Activated CD4-positive, alpha-beta T cell treated with anti-CD3 and anti-CD28 coated beads for 4 hours (primary cell): ENCODE measurements at regions not wholly inside any gene's neighbourhood (a gene's known extent, or its start where the extent isn't known, plus 50 kb on each side); places are given as distances from the start of the nearest gene placed in this dataset.

ENCODE experiments used
- DNase-seq, 2 donors: peaks; one replicate each; pipeline ENCODE4 v3.0.0-alpha.2; 2020

GRCh38 chr7:155961241-155962190 is 149.3 kb upstream of the SHH start:
- no peak for DNase-seq

- no peak for DNase-seq
These were observed 147.6 kb upstream of the SHH start for GRCh38 chr7:155959894-155960293.

GRCh38 chr7:155956977-155957376 is 144.7 kb upstream of the SHH start:
- no peak for DNase-seq

GRCh38 chr7:155955367-155955635 is 143.0 kb upstream of the SHH start:
- no peak for DNase-seq

- DNase-seq: no peak
These were observed 142.5 kb upstream of the SHH start for GRCh38 chr7:155954550-155955366.

- no peak for DNase-seq
These were observed 141.7 kb upstream of the SHH start for GRCh38 chr7:155953781-155954549.

- no peak for DNase-seq
These were observed 141.2 kb upstream of the SHH start for GRCh38 chr7:155953501-155953778.

- DNase-seq: no peak
These were observed 139.4 kb upstream of the SHH start for GRCh38 chr7:155951554-155952158.

- no peak for DNase-seq
These were observed 138.8 kb upstream of the SHH start for GRCh38 chr7:155950898-155951553.

GRCh38 chr7:155948845-155949244 is 136.6 kb upstream of the SHH start:
- DNase-seq: no peak

GRCh38 chr7:155948423-155948822 is 136.2 kb upstream of the SHH start:
- no peak for DNase-seq

- DNase-seq: no peak
These were observed 134.8 kb upstream of the SHH start for GRCh38 chr7:155947051-155947450.

GRCh38 chr7:155945670-155946325 is 133.5 kb upstream of the SHH start:
- no peak for DNase-seq

GRCh38 chr7:155944901-155945300 is 132.6 kb upstream of the SHH start:
- DNase-seq: no peak

- DNase-seq: no peak
These were observed 131.1 kb upstream of the SHH start for GRCh38 chr7:155943251-155943899.

GRCh38 chr7:155942226-155942950 is 130.1 kb upstream of the SHH start:
- no peak for DNase-seq

- no peak for DNase-seq
These were observed 129.4 kb upstream of the SHH start for GRCh38 chr7:155941688-155942087.

- no peak for DNase-seq
These were observed 127.1 kb upstream of the SHH start for GRCh38 chr7:155939350-155939749.

- DNase-seq: no peak
These were observed 125.9 kb upstream of the SHH start for GRCh38 chr7:155938129-155938528.

- DNase-seq: no peak
These were observed 123.5 kb upstream of the SHH start for GRCh38 chr7:155935726-155936125.

- DNase-seq: no peak
These were observed 122.8 kb upstream of the SHH start for GRCh38 chr7:155935005-155935557.
